ENCODE measurements at regions not wholly inside any gene's neighbourhood (a gene's known extent, or its start where the extent isn't known, plus 50 kb on each side); places are given as distances from the start of the nearest gene placed in this dataset.

- no peak overlapping the region for H2AFZ ChIP-seq
- no peak for DNase-seq (ENCODE audit: low spot score)
- no peak overlapping the region for H3K4me3 Mint-ChIP-seq
- H3F3A ChIP-seq (replicated peaks; ENCODE audit: low read depth) = no peaks in the 10 kb centered on the region
- H3K4me3 ChIP-seq = no peak overlapping the region
- H3K4me1 ChIP-seq (ENCODE audit: insufficient read depth) = peaks cover 3% of the 10 kb centered on the region; the same call in 1 of the 2 replicates
- ATAC-seq = no peak
- no peaks in the 10 kb centered on the region for H3K36me3 Mint-ChIP-seq (ENCODE audit: low read depth)
- no peak overlapping the region for H3K27ac Mint-ChIP-seq
- no peaks in the 10 kb centered on the region for H3K27me3 ChIP-seq (ENCODE audit: insufficient read depth)
- no peaks in the 10 kb centered on the region for H3K36me3 ChIP-seq (ENCODE audit: insufficient read depth)
- peaks cover 5% of the 10 kb centered on the region for H3K27me3 Mint-ChIP-seq (ENCODE audit: insufficient read depth, low read depth, poor library complexity)
- no peaks in the 10 kb centered on the region for H3K9me3 Mint-ChIP-seq
- no peak overlapping the region for H3K27ac ChIP-seq (ENCODE audit: low read depth)
- no peak overlapping the region for H3K4me2 ChIP-seq
- no peaks in the 10 kb centered on the region for H3K9me2 ChIP-seq (ENCODE audit: insufficient read depth)
- no peaks in the 10 kb centered on the region for H3K79me2 ChIP-seq (replicated peaks; ENCODE audit: insufficient read depth)
- H4K20me1 ChIP-seq (replicated peaks; ENCODE audit: insufficient read depth) = no peaks in the 10 kb centered on the region
- H3K4me1 Mint-ChIP-seq = peaks cover 4% of the 10 kb centered on the region; the same call in 2 of the 3 replicates
- no peak for TF ChIP-seq POLR2AphosphoS5 (IDR thresholded peaks at IDR 0.05; ENCODE audit: low read depth)
- no peak for TF ChIP-seq ZNF114 (CRISPR knock-in tag; IDR thresholded peaks at IDR 0.05)
- TF ChIP-seq CREB1 (CRISPR knock-in tag; IDR thresholded peaks at IDR 0.05; ENCODE audit: low read depth) = no peak
- TF ChIP-seq, protein P1, sequence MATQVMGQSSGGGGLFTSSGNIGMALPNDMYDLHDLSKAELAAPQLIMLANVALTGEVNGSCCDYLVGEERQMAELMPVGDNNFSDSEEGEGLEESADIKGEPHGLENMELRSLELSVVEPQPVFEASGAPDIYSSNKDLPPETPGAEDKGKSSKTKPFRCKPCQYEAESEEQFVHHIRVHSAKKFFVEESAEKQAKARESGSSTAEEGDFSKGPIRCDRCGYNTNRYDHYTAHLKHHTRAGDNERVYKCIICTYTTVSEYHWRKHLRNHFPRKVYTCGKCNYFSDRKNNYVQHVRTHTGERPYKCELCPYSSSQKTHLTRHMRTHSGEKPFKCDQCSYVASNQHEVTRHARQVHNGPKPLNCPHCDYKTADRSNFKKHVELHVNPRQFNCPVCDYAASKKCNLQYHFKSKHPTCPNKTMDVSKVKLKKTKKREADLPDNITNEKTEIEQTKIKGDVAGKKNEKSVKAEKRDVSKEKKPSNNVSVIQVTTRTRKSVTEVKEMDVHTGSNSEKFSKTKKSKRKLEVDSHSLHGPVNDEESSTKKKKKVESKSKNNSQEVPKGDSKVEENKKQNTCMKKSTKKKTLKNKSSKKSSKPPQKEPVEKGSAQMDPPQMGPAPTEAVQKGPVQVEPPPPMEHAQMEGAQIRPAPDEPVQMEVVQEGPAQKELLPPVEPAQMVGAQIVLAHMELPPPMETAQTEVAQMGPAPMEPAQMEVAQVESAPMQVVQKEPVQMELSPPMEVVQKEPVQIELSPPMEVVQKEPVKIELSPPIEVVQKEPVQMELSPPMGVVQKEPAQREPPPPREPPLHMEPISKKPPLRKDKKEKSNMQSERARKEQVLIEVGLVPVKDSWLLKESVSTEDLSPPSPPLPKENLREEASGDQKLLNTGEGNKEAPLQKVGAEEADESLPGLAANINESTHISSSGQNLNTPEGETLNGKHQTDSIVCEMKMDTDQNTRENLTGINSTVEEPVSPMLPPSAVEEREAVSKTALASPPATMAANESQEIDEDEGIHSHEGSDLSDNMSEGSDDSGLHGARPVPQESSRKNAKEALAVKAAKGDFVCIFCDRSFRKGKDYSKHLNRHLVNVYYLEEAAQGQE (IDR thresholded peaks at IDR 0.05; ENCODE audit: unreplicated experiment) = no peak
- TF ChIP-seq JUNB (IDR thresholded peaks at IDR 0.05; ENCODE audit: unreplicated experiment) = no peak
- TF ChIP-seq, protein P2, sequence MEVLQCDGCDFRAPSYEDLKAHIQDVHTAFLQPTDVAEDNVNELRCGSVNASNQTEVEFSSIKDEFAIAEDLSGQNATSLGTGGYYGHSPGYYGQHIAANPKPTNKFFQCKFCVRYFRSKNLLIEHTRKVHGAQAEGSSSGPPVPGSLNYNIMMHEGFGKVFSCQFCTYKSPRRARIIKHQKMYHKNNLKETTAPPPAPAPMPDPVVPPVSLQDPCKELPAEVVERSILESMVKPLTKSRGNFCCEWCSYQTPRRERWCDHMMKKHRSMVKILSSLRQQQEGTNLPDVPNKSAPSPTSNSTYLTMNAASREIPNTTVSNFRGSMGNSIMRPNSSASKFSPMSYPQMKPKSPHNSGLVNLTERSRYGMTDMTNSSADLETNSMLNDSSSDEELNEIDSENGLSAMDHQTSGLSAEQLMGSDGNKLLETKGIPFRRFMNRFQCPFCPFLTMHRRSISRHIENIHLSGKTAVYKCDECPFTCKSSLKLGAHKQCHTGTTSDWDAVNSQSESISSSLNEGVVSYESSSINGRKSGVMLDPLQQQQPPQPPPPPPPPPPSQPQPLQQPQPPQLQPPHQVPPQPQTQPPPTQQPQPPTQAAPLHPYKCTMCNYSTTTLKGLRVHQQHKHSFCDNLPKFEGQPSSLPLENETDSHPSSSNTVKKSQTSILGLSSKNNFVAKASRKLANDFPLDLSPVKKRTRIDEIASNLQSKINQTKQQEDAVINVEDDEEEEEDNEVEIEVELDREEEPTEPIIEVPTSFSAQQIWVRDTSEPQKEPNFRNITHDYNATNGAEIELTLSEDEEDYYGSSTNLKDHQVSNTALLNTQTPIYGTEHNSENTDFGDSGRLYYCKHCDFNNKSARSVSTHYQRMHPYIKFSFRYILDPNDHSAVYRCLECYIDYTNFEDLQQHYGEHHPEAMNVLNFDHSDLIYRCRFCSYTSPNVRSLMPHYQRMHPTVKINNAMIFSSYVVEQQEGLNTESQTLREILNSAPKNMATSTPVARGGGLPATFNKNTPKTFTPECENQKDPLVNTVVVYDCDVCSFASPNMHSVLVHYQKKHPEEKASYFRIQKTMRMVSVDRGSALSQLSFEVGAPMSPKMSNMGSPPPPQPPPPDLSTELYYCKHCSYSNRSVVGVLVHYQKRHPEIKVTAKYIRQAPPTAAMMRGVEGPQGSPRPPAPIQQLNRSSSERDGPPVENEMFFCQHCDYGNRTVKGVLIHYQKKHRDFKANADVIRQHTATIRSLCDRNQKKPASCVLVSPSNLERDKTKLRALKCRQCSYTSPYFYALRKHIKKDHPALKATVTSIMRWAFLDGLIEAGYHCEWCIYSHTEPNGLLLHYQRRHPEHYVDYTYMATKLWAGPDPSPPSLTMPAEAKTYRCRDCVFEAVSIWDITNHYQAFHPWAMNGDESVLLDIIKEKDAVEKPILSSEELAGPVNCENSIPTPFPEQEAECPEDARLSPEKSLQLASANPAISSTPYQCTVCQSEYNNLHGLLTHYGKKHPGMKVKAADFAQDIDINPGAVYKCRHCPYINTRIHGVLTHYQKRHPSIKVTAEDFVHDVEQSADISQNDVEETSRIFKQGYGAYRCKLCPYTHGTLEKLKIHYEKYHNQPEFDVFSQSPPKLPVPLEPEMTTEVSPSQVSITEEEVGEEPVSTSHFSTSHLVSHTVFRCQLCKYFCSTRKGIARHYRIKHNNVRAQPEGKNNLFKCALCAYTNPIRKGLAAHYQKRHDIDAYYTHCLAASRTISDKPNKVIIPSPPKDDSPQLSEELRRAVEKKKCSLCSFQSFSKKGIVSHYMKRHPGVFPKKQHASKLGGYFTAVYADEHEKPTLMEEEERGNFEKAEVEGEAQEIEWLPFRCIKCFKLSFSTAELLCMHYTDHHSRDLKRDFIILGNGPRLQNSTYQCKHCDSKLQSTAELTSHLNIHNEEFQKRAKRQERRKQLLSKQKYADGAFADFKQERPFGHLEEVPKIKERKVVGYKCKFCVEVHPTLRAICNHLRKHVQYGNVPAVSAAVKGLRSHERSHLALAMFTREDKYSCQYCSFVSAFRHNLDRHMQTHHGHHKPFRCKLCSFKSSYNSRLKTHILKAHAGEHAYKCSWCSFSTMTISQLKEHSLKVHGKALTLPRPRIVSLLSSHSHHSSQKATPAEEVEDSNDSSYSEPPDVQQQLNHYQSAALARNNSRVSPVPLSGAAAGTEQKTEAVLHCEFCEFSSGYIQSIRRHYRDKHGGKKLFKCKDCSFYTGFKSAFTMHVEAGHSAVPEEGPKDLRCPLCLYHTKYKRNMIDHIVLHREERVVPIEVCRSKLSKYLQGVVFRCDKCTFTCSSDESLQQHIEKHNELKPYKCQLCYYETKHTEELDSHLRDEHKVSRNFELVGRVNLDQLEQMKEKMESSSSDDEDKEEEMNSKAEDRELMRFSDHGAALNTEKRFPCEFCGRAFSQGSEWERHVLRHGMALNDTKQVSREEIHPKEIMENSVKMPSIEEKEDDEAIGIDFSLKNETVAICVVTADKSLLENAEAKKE (CRISPR knock-in tag; IDR thresholded peaks at IDR 0.05) = no peak
- TF ChIP-seq ZNF331 (CRISPR knock-in tag; IDR thresholded peaks at IDR 0.05; ENCODE audit: low read depth) = no peak
- TF ChIP-seq NANOG (IDR thresholded peaks at IDR 0.05; ENCODE audit: borderline replicate concordance) = no peak
- TF ChIP-seq EZH2 (IDR thresholded peaks at IDR 0.05; ENCODE audit: low read depth, unreplicated experiment) = no peak
These were observed 388.0 kb downstream of the GPM6A start for GRCh38 chr4:175424111-175424510.

All from GM23338 (cell line).